Progenitor cell of endocrine pancreas (in vitro differentiated cells): ENCODE measurements at regions not wholly inside any gene's neighbourhood (a gene's known extent, or its start where the extent isn't known, plus 50 kb on each side); places are given as distances from the start of the nearest gene placed in this dataset.
A peak's percentile ranks its signal among the peaks of the same experiment; 100 is the strongest.

Experiments used
- DNase-seq: peaks from one replicate; pipeline ENCODE4 v3.0.0; 2021; ENCODE audit warnings: low spot score; ENCODE audit not compliant: unreplicated experiment
- H3K27ac Mint-ChIP-seq: 2 replicates; pipeline ENCODE4 v1.8.0; 2021; ENCODE audit warnings: mild to moderate bottlenecking, moderate library complexity, mixed read lengths
- H3K27me3 Mint-ChIP-seq: 2 replicates; pipeline ENCODE4 v1.8.0; 2021; ENCODE audit warnings: mixed read lengths
- H3K36me3 Mint-ChIP-seq: 2 replicates; pipeline ENCODE4 v1.8.0; 2022; ENCODE audit warnings: mixed read lengths; ENCODE audit not compliant: insufficient read depth
- H3K4me1 Mint-ChIP-seq: 2 replicates; pipeline ENCODE4 v1.8.0; 2021; ENCODE audit warnings: low read depth, mixed read lengths
- H3K4me3 Mint-ChIP-seq: 2 replicates; pipeline ENCODE4 v1.8.0; 2021; ENCODE audit warnings: low read depth, mild to moderate bottlenecking, moderate library complexity, mixed read lengths
- H3K9me3 Mint-ChIP-seq: 2 replicates; pipeline ENCODE4 v1.8.0; 2021; ENCODE audit warnings: low read depth, mixed read lengths
- CTCF ChIP-seq: fragments of 200-600 bp; sonication (generic); IDR thresholded peaks from one replicate; pipeline ENCODE4 v1.5.0; 2021; ENCODE audit warnings: antibody characterized with exemption, mild to moderate bottlenecking; ENCODE audit not compliant: unreplicated experiment

- Mint-ChIP-seq H3K27ac (no peak overlapping the region), H3K36me3 (peaks cover 6% of the 10 kb centered on the region), H3K9me3 (no peaks in the 10 kb centered on the region), H3K27me3 (no peaks in the 10 kb centered on the region), H3K4me1 (peaks cover 2% of the 10 kb centered on the region), H3K4me3 (no peak overlapping the region)
- no peak for DNase-seq
- TF ChIP-seq CTCF = no peak
These were observed 57.5 kb downstream of the ILRUN start for GRCh38 chr6:34638834-34639736.

- Mint-ChIP-seq H3K9me3 (no peaks in the 10 kb centered on the region), H3K36me3 (peaks cover 9% of the 10 kb centered on the region), H3K27ac (peak overlapping the region; percentile 62), H3K4me1 (no peaks in the 10 kb centered on the region), H3K27me3 (no peaks in the 10 kb centered on the region), H3K4me3 (no peak overlapping the region)
- DNase-seq = no peak
- TF ChIP-seq CTCF = no peak
These were observed 62.8 kb downstream of the ILRUN start for GRCh38 chr6:34633785-34634184.

- Mint-ChIP-seq H3K9me3 (no peaks in the 10 kb centered on the region), H3K27ac (peak overlapping the region; percentile 62), H3K27me3 (no peaks in the 10 kb centered on the region), H3K4me3 (no peak overlapping the region), H3K36me3 (peaks cover 9% of the 10 kb centered on the region), H3K4me1 (no peaks in the 10 kb centered on the region)
- TF ChIP-seq CTCF = no peak
- no peak for DNase-seq
These were observed 63.3 kb downstream of the ILRUN start for GRCh38 chr6:34633256-34633655.

- Mint-ChIP-seq H3K27ac (no peak overlapping the region), H3K4me3 (no peak overlapping the region), H3K27me3 (no peaks in the 10 kb centered on the region), H3K9me3 (no peaks in the 10 kb centered on the region), H3K4me1 (no peaks in the 10 kb centered on the region), H3K36me3 (peaks cover 9% of the 10 kb centered on the region)
- TF ChIP-seq CTCF = no peak
- no peak for DNase-seq
These were observed 66.5 kb downstream of the ILRUN start for GRCh38 chr6:34630040-34630439.

GRCh38 chr6:34627296-34627695 is 69.3 kb downstream of the ILRUN start:
- no peaks in the 10 kb centered on the region for H3K9me3 Mint-ChIP-seq

More at GRCh38 chr6:34627296-34627695, 69.3 kb downstream of the ILRUN start:
- Mint-ChIP-seq H3K27ac (no peak overlapping the region), H3K27me3 (no peaks in the 10 kb centered on the region), H3K36me3 (peaks cover 7% of the 10 kb centered on the region), H3K4me1 (no peaks in the 10 kb centered on the region), H3K4me3 (no peak overlapping the region)
- DNase-seq = no peak
- no peak for TF ChIP-seq CTCF
